ENCODE measurements at regions not wholly inside any gene's neighbourhood (a gene's known extent, or its start where the extent isn't known, plus 50 kb on each side); places are given as distances from the start of the nearest gene placed in this dataset.

DNA sequence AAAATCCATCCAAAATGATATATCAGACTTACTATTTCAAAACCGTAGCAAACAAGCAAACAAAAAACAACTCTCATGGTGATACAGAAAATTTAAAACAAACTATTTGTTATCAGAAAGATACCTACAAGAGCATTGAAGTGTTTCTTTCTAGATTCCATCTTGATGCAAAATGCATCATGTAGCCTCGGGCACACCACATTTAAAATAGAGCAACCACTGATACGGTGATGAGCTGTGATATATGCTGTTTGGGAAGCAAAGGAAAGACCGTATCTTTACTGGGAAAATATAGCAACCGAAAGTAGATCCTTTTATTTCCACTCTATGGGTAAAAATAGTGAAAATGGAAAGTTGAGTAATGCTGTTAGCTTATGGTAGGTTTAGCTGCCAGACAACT, 892.0 kb downstream of the GATA3 start:
- no peak for FAIRE-seq

DNA sequence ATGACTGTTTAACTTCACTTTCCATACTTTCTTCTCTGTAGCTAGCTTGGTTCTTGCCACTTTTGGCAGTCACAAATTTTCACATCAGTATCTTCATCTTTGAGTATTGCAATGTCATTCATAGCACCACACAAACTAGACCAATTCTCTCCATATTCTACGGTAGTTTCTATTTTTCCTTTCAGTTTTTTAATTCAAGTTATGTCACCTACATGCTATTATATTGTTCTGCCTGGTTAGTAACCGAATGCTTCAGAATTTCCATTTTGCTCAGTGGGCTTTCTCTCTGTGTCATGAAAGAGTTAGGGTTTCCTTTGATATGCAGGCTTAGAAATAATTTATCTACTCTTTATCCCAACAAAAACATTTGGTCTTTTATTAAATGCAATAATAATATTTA, 896.5 kb downstream of the GATA3 start:
- no peak for FAIRE-seq

GRCh38 chr10:8951440-8952089, 897.1 kb downstream of the GATA3 start:
- no peak for FAIRE-seq

DNA sequence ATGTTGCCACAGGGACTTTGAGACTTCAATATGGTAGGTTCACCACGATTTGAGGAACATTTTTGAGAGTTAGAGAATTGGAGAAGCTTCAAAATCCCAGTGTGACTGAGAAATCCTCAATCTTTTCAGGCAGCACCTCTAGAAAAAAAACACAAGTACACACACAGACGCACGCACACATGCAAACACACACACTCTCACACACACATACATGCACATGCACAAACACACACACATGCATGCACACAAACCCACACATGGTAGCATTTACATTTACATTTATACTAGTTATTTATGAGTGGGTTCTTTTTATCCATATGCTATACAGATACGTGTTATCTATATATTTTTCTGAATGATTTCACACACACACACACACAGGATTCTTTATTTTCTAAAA, 901.9 kb downstream of the GATA3 start:
- no peak for FAIRE-seq

DNA sequence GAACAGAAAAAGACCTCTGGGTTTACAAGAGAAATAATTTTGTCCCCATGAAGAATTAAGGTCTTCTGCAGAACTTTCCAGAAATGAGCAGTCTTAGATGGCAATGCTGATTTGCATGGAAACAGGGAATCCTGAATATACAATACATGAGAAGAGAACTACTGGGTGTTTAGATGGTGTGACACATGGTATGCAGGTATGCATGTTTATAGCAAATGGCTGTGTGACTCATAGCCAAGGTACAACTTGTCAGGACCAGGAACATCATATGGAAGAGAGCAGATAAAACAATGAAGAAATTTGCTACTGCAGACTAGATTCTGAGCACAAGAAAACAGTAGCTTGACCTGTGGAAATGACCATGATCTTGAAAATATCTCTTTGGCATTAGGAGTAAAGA, 907.8 kb downstream of the GATA3 start:
- no peak for FAIRE-seq

DNA sequence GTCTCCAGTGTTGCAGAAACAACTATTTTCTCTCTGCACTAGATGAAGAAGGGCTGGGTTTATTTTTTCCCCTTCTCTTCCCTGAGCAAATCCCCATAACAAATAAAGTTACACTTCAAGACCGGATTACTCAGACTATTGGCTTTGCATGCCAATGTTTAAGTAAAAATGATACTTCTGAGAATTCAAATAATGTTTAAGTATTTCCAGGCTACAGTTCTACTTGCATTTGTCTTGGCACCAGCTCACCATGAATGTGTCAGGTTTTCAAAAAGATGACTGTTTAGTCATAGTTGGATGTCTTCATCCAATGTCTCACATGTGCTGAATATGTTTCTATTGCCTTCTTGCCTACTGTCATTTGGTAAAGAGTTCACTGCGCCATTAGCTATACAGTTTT, 912.6 kb downstream of the GATA3 start:
- no peak for FAIRE-seq

DNA sequence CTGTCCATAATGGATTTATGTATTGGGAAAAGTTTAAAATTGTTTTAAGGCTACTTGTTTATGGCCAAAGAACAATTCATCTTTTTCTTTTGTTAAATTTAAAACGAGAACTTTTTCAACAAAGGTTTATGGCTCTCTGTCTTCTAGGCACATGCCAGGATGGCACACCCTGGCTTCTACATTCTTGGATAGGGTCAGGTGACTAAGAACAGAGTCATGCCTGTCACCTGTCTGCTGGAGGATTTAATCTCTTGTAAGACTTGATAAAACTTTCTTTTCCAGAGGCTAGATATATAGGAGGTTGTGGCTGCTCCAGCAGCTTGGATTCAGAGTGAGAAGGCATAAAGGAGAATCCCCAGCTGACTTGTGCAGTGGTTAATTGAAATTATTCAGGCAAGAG, 915.4 kb downstream of the GATA3 start:
- FAIRE-seq = no peak

DNA sequence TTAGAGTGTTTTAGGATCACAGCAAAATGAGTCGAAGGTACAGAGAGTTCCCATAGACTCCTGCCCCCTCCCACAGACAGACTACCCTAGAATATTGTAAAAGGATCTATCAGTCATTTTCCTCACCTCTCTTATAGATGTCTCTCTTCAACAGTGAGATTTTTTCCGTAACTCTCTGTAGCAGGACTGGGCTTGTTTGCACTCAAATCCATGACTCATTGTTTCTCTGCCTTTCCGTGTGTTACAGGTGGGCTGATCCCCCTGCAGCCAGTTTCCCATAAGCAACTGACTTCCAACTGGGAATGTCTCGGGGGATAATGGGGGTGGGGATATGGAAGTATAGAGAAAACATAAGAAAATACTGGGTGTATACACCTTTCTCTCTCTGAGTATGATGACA, 921.0 kb downstream of the GATA3 start:
- no peak for FAIRE-seq

- FAIRE-seq = no peak
Observed at GRCh38 chr10:8978100-8978499, 923.6 kb downstream of the GATA3 start.

- FAIRE-seq = no peak
Observed at GRCh38 chr10:8979976-8980375, 925.5 kb downstream of the GATA3 start.

GRCh38 chr10:8981277-8981676, 926.8 kb downstream of the GATA3 start:
- no peak for FAIRE-seq

DNA sequence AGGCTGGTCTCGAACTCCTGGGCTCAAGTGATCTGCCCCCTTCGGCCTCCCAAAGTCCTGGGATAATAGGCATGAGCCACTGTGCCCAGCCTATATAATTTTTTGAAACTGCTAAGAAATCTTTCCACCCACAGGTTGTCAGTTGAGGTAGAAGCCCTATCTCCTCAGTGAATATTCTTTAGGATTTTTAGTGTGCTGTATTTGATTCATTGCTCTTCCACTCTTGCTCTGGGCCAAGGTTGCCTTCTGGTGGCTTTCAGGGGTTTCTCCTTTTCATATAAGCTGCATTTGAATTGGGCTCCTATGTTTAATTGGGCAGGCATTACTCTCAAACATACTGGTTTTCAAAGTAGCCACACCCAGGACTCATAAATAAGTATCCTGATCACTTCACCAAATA, 931.2 kb downstream of the GATA3 start:
- FAIRE-seq = no peak

DNA sequence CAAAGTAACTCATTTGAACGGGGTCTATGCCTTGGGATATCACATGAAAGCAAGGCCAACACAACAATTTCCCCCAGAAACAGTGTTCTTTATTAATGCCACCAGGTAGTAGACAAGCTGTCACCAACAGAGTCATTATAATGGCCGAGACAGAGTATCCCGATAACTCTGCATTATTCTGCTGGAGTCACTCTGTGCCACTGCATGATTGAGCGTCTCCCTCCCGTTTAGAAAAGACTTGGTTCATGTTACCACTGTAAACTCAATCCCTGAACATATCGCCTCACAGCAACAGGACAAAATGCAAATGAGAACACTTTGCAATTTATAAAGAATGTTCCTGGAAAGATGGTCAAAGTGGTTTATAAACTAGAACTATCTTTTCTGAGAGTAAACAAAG, 932.5 kb downstream of the GATA3 start:
- FAIRE-seq = no peak

GRCh38 chr10:8987712-8988111, 933.2 kb downstream of the GATA3 start:
- FAIRE-seq = no peak

- no peak for FAIRE-seq
Observed at GRCh38 chr10:8990280-8990987, 935.9 kb downstream of the GATA3 start.

- FAIRE-seq = no peak
Observed at GRCh38 chr10:8992009-8992408, 937.5 kb downstream of the GATA3 start.

DNA sequence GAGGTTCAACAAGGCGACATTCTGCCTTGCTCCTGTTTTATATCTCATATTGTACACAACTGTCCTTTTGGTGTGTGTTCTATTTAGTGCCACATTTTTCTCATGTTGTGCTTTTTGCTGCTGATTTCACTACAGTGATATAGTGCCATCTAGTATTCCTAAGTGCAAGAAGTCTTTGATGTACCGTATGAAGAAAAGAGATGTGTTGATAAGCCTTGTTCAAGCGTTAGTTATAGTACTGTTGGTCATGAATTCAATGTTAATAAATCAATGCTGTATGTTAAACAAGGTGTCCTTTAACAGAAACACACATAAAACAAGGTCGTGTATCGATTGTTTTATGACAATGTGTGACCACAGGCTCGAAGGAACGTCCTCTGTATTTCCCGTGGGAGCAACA, 939.4 kb downstream of the GATA3 start:
- FAIRE-seq = no peak

DNA sequence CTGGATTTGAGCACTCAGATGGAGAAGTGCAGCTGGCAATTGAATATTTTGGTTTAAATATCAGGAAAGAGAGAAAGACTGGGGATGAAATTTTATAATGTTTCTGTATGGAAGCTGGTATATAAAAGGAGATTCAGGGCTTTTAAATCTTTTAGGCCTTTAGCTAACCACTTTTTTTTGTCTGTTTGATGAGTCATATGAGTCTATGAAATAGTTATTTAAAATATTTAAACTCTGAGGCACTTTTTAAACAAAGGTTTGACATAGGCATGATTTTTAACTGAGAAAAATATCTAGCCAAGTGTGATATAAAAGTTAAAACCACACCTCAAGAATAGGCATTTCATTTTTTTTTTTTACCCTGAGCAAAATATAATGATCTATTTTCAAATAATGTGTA, 944.3 kb downstream of the GATA3 start:
- no peak for FAIRE-seq

DNA sequence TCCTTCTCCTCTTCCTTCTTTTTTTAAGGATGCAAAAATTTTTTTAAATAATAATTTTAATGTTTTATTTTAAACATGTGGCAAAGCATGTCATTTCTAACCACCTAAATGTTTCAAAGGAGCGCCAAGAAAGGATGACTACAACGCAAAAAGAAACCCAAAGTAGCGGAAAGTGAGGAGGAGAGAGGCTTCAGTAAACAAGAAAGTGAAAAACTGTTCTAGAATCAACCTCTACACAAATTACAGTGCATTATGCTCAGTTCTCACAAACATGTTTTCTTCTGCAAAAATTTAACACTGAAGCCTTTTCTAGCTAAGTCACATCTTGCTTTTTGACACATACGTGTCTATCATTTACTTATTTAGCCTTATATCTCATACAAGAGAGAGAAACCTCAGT, 948.6 kb downstream of the GATA3 start:
- FAIRE-seq = no peak

DNA sequence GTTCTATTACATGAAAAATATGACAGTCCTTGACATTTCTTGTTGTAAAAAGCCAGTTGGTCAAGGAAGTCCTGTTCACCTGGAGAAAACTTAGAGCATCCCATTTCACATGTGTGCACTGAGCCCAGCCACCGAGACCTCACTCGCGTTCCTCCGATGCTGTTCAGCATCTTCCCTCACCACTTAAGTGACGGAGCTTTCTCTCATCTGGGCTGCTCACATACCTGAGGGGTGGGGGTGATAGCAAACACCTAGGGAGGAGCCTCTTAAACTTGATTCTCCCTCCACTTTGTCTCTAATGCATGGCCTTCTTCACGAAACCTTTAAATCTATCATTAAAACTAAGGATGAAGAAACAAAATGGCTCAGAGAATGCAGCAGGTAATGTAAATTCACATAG, 950.2 kb downstream of the GATA3 start:
- no peak for FAIRE-seq

DNA sequence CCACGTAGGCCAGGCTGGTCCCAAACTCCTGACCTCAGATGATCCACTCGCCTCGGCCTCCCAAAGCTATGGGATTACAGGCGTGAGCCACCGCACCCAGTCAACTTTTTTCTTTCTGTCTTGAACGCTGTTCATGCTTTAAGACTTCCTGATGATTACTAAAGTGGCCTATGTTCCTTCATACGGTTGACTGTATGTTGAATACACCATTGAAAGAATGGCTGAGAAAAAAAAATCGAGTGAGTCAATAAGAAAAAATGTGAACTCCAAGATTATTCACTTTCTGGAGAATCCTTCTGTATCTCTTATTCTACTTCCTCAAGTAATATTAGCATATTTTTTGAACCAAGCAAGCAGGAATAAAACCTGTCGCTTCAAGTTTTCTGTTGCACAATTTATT, 955.0 kb downstream of the GATA3 start:
- no peak for FAIRE-seq

- FAIRE-seq = no peak
Observed at GRCh38 chr10:9010093-9010492, 955.6 kb downstream of the GATA3 start.

DNA sequence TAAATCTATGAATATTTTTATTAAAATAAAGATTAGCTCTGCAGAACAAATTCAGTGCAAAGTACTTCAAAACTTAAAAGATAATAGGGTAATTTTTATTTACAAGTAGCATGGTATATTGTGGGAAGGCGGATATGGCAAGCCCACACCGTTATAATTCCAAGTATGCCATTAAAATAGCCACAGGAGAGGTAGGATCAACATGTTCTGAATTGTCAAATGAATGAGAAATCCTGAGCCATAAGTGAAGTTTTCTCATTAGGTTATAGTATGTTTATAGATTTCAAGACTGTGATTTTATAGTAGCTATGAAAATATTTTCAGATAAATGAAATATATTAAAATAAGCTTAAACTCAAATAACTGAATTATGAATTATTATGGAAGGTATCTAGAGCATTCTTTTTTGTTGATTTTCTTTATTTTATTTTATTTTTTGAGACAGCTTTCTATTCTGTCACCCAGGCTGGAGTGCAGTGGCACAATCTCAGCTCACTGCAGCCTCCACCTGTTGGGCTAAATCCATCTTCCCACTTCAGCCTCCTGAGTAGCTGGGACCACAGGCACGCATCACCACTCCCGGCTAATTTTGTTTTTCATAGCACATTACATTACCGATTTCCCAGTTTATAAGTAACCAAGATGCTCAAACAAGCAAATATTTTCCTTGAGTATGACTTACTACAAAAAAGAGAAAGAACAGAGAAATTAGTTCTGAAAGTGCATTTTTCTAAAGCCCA, 956.6 kb downstream of the GATA3 start:
- no peak for FAIRE-seq

DNA sequence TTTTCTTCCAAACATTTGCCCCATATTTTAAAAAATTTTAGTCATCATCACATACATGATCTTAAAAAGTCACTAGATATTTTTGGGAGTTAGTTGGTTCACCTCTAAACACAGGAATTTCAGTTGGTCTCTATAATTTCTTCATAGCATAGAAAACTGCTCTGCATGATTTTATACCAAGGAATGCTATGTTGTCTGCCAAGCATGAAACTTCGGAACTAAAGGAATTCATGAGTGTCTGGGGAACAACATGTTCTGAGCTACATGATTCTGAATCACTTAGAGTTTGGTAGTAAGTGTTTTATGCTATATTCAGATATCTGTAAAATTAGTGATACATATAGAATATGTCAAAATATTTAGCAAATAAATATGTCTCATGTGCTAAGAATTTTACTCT, 957.8 kb downstream of the GATA3 start:
- no peak for FAIRE-seq

All from G401.6 (cell line).